T-cell (primary cell): ENCODE measurements at regions not wholly inside any gene's neighbourhood (a gene's known extent, or its start where the extent isn't known, plus 50 kb on each side); places are given as distances from the start of the nearest gene placed in this dataset.

Experiments used
- ATAC-seq, 4 experiments: fragments of 200-7000 bp in 3 of 4; fragments of 150-1000 bp in 1 of 4; cut with Tn5 transposase; replicated peaks in 1 of 4; 1 replicate in 3 of 4; 2 replicates in 1 of 4; pipeline ENCODE4 v1.10.0; 2021; ENCODE audit warnings: moderate library complexity in 3 of 4, mild to moderate bottlenecking in 2 of 4, moderate number of reproducible peaks in 1 of 4
- CTCF ChIA-PET, 2 donors: fragments of 300-600 bp; sonication (Branson Sonifier 250); formaldehyde crosslinking; loops; one replicate each; lab custom pipeline; 2022; ENCODE audit warnings: antibody characterized with exemption in 2 of 2; lab: Charles Lee
- POLR2A ChIA-PET, 2 donors: fragments of 300-600 bp; sonication (Branson Sonifier 250); formaldehyde crosslinking; loops; one replicate each; lab custom pipeline; 2022; ENCODE audit warnings: antibody characterized with exemption in 2 of 2; lab: Charles Lee
- DNase-seq, 35 experiments: peaks; one replicate each; pipeline versions ENCODE4 v3.0.0 to v3.0.0-alpha.2; 2013 to 2023
- H3K27ac ChIP-seq: one replicate; pipeline ENCODE4 v1.5.1; 2013; ENCODE audit warnings: low read length
- H3K27me3 ChIP-seq, 2 experiments: replicated peaks in 1 of 2; 1 replicate in 1 of 2; 2 replicates in 1 of 2; pipeline versions ENCODE4 v1.6.1 to v1.7.0; 2013; ENCODE audit warnings: low read length in 1 of 2, mixed read lengths in 1 of 2; ENCODE audit not compliant: control insufficient read depth in 2 of 2, insufficient read depth in 2 of 2; ENCODE audit errors: extremely low read depth in 1 of 2
- H3K36me3 ChIP-seq, 2 donors: 1 replicate in 1 of 2; 2 replicates in 1 of 2; pipeline versions ENCODE4 v1.6.1 to v1.7.0; 2013; ENCODE audit warnings: low read length in 1 of 2; ENCODE audit not compliant: control insufficient read depth in 2 of 2, insufficient read depth in 1 of 2; ENCODE audit errors: extremely low read depth in 1 of 2
- H3K4me1 ChIP-seq, 2 experiments: 1 replicate in 1 of 2; 2 replicates in 1 of 2; pipeline versions ENCODE4 v1.6.1 to v1.7.0; 2013; ENCODE audit warnings: low read length in 2 of 2, mixed read lengths in 1 of 2; ENCODE audit not compliant: insufficient read depth in 2 of 2, control insufficient read depth in 1 of 2; ENCODE audit errors: extremely low read depth in 1 of 2
- H3K4me3 ChIP-seq, 2 donors: 1 replicate in 1 of 2; 2 replicates in 1 of 2; pipeline versions ENCODE4 v1.5.1 to v1.7.0; 2013; ENCODE audit warnings: mild to moderate bottlenecking in 2 of 2, low read length in 1 of 2, moderate library complexity in 1 of 2; ENCODE audit not compliant: control insufficient read depth in 1 of 2; ENCODE audit errors: extremely low read depth in 1 of 2
- H3K9me3 ChIP-seq: 2 replicates; pipeline ENCODE4 v1.7.0; 2013
- H3K27ac Mint-ChIP-seq, 2 donors: one replicate each; pipeline ENCODE4 v1.8.0; 2020 to 2021; ENCODE audit warnings: mild to moderate bottlenecking in 2 of 2, mixed read lengths in 2 of 2
- H3K27me3 Mint-ChIP-seq, 2 donors: one replicate each; pipeline ENCODE4 v1.8.0; 2021 to 2022; ENCODE audit warnings: mixed read lengths in 2 of 2
- H3K36me3 Mint-ChIP-seq: one replicate; pipeline ENCODE4 v1.8.0; 2021; ENCODE audit warnings: mixed read lengths
- H3K4me1 Mint-ChIP-seq, 3 donors: one replicate each; pipeline ENCODE4 v1.8.0; 2020 to 2022; ENCODE audit warnings: mixed read lengths in 3 of 3, mild to moderate bottlenecking in 1 of 3
- H3K4me3 Mint-ChIP-seq, 3 donors: one replicate each; pipeline ENCODE4 v1.8.0; 2020 to 2022; ENCODE audit warnings: mild to moderate bottlenecking in 3 of 3, mixed read lengths in 3 of 3, moderate library complexity in 3 of 3
- H3K9me3 Mint-ChIP-seq, 3 donors: one replicate each; pipeline ENCODE4 v1.8.0; 2020 to 2022; ENCODE audit warnings: mixed read lengths in 3 of 3
- WGBS: methylation state at CpG from one replicate; pipeline ENCODE4 v1.1.5; 2013; ENCODE audit warnings: missing lambda C conversion rate; ENCODE audit not compliant: insufficient coverage; 5-methylcytosine and 5-hydroxymethylcytosine counted together

DNA sequence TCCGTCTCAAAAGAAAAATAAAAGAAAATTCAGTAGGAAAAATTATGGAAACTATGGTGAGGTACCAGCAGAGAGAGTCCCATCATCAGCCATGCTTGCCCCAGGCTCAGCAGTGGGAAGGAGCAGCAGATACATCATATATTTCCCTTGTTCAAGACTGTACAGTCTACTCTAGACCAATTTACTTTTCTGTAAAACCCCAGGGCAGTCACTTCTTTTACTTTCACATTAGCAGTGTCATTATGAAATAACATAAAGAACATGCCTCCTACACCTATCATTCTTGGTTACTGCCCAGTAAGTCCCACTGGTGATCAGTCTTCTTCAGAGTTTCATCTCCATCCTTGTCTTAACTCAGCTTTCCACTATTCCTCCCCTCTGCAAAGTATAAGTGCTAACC lies 1145.0 kb downstream of the MAT2B start:
- no peaks in the 10 kb centered on the region for H3K4me1 Mint-ChIP-seq
- no peak for ATAC-seq
- Histone ChIP-seq H3K36me3 (no peaks in the 10 kb centered on the region), H3K4me1 (no peaks in the 10 kb centered on the region), H3K27ac (no peak overlapping the region), H3K4me3 (no peak overlapping the region), H3K27me3 (no peaks in the 10 kb centered on the region), H3K9me3 (no peaks in the 10 kb centered on the region)
- H3K36me3 Mint-ChIP-seq = no peaks in the 10 kb centered on the region
- no peaks in the 10 kb centered on the region for H3K27me3 Mint-ChIP-seq
- ChIA-PET CTCF (no interaction called here), POLR2A (no interaction called here)
- H3K27ac Mint-ChIP-seq = no peak overlapping the region
- peaks cover 4 to 17% (median 8%) of the 10 kb centered on the region in 3 donors for H3K9me3 Mint-ChIP-seq
- no peak overlapping the region for H3K4me3 Mint-ChIP-seq
- no CpG with 5 or more reads among the region's 1 CpG for WGBS
- DNase-seq = no peak

DNA sequence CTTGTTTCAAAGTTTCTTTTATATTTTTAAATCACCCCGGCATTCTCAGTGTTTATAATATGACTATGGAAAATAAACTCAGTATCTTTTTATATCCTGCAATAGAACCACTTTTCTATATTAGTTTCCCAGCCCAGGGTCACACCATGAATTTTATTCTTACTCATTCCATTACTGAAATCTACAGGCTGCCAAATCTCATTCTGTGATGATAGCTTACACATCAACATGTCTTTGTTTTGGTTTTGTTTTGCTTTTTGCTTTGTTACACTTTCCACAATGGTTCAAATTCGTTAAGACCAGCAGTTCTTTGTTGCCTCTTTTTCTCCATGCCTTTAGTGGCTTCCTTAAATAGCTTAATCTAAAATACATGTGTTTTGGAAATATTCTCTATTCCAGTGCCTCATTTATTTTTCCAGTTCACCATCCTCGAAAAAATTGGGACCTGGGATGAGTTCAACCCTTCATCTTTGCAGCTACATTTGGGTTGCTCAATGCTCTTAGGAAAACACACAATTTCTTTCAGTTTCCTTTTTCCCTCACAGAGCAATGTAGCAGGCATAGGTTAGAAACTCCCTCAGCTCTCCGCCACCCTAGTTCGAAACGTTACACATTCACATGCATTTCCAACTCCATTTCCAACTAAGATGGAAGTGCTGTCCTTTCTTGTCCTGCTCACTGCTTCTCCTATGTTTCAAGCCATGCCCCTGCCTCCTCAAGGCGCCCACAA lies 1146.3 kb downstream of the MAT2B start:
- H3K4me3 ChIP-seq = no peak overlapping the region
- Mint-ChIP-seq H3K4me1 (no peaks in the 10 kb centered on the region), H3K27ac (no peak overlapping the region), H3K36me3 (no peaks in the 10 kb centered on the region), H3K4me3 (no peak overlapping the region), H3K9me3 (peaks cover 4 to 17% (median 8%) of the 10 kb centered on the region in 3 donors), H3K27me3 (no peaks in the 10 kb centered on the region)
- H3K27me3 ChIP-seq = no peaks in the 10 kb centered on the region
- no peak for ATAC-seq
- no peaks in the 10 kb centered on the region for H3K36me3 ChIP-seq
- no peaks in the 10 kb centered on the region for H3K9me3 ChIP-seq
- DNase-seq = no peak
- no peaks in the 10 kb centered on the region for H3K4me1 ChIP-seq
- no peak overlapping the region for H3K27ac ChIP-seq
- POLR2A ChIA-PET = no interaction called here
- CTCF ChIA-PET = interaction anchor here in 1 of 2 donors (0.6 kb wide), 1 partner anchor 100 kb away, joined by 3 read pairs; no protein-coding TSS in a partner anchor
- 78% methylated on average over 4 of the region's 7 CpGs for WGBS

DNA sequence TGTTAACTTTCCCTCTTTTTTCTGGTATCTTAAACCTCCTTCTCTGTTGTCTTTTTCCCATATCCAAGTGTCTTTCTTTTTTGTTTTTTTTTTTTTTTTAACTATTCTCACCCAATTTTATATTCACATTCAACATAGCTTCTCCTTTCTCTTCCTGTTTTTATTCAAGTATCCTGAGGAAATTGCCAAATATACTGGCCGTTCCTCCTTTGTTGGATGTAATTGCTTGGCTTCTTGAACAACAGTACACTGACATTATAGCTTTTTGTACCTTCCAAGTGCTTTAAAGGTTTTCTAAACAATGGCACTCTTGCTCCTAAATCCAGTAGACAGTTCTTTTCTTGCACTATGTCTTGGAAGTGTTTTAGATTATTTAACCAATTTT lies 1146.8 kb downstream of the MAT2B start:
- no CpG with 5 or more reads among the region's 1 CpG for WGBS
- Histone ChIP-seq H3K36me3 (no peaks in the 10 kb centered on the region), H3K27me3 (no peaks in the 10 kb centered on the region), H3K4me1 (no peaks in the 10 kb centered on the region), H3K27ac (no peak overlapping the region), H3K9me3 (no peaks in the 10 kb centered on the region), H3K4me3 (no peak overlapping the region)
- CTCF ChIA-PET = interaction anchor here in 1 of 2 donors (0.6 kb wide), 1 partner anchor 100 kb away, joined by 3 read pairs; no protein-coding TSS in a partner anchor
- Mint-ChIP-seq H3K36me3 (no peaks in the 10 kb centered on the region), H3K4me1 (no peaks in the 10 kb centered on the region), H3K9me3 (peaks cover 4 to 17% (median 8%) of the 10 kb centered on the region in 3 donors), H3K4me3 (no peak overlapping the region), H3K27me3 (no peaks in the 10 kb centered on the region), H3K27ac (no peak overlapping the region)
- ATAC-seq (no peak), DNase-seq (no peak)
- POLR2A ChIA-PET = no interaction called here

DNA sequence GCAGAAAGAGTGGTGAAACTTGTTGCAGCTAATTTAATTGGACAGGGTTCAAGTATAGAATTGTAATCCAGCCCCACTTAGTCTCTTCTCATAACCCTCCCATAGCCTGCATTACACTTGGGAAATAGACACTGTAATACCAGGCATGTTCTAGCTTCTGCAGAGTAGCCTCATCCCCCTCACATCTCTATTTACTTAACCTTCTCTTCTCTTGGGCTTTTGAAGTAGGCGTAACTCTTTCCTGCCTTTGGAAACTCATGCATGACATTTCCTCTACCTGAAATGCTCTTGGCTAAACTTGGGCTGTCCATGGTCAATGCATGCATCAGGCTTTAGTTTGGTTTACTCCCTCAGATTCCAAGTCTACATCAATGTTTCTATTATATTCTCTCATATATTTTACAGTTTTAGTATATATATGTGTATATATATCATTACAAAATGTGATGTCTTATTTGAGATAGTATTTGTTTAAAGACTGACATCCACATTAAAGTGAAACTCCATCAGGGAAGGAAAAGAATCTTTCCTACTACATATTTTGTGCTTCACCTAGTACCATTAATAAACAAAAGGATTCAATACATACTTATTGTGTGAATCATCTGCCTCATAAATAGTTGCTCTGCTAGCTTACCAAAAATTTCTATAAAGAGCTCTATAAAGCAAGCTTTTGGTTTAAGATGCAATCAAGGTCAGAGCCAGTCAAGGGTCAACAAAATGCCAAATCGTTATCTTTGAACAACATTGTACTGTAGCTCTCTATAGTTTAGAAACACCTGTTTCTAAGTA lies 1158.0 kb downstream of the MAT2B start:
- ATAC-seq = no peak
- 70% methylated on average over 1 of the region's 2 CpGs for WGBS
- Histone ChIP-seq H3K9me3 (no peaks in the 10 kb centered on the region), H3K4me1 (no peaks in the 10 kb centered on the region), H3K27ac (no peak overlapping the region), H3K27me3 (no peaks in the 10 kb centered on the region), H3K4me3 (no peak overlapping the region), H3K36me3 (no peaks in the 10 kb centered on the region)
- no peaks in the 10 kb centered on the region for H3K36me3 Mint-ChIP-seq
- ChIA-PET POLR2A (no interaction called here), CTCF (no interaction called here)
- no peak overlapping the region for H3K4me3 Mint-ChIP-seq
- H3K4me1 Mint-ChIP-seq = no peaks in the 10 kb centered on the region
- no peak overlapping the region for H3K27ac Mint-ChIP-seq
- DNase-seq = no peak
- H3K9me3 Mint-ChIP-seq = peaks cover 0 to 12% (median 5%) of the 10 kb centered on the region in 3 donors
- H3K27me3 Mint-ChIP-seq = no peaks in the 10 kb centered on the region

DNA sequence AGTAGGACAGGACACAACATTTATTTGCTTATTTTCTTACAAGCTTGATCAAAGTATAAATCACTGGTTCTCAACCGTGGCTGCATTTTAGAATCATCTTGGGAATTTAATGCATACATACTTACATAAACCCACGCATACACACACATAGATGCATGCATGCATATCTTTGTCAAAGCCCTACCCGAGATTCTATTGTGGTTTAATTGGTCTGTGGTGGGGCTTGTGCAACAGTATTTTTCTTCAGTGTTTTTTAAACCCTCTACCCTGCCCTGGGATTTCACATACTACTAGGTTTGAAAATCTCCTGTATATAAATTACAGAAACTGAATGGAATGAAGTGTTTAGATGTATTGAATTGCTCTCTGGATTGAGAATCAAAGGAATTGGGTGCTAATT lies 1166.2 kb downstream of the MAT2B start:
- Histone ChIP-seq H3K27ac (no peak overlapping the region), H3K4me1 (no peaks in the 10 kb centered on the region), H3K27me3 (no peaks in the 10 kb centered on the region), H3K36me3 (no peaks in the 10 kb centered on the region), H3K9me3 (no peaks in the 10 kb centered on the region), H3K4me3 (no peak overlapping the region)
- CTCF ChIA-PET = no interaction called here
- POLR2A ChIA-PET = no interaction called here
- ATAC-seq (no peak), DNase-seq (no peak)
- Mint-ChIP-seq H3K9me3 (peaks cover 0 to 3% (median 0%) of the 10 kb centered on the region in 3 donors), H3K27ac (no peak overlapping the region), H3K27me3 (no peaks in the 10 kb centered on the region), H3K4me3 (no peak overlapping the region), H3K4me1 (no peaks in the 10 kb centered on the region), H3K36me3 (no peaks in the 10 kb centered on the region)
- 67% methylated on average over 1 of the region's 3 CpGs for WGBS

DNA sequence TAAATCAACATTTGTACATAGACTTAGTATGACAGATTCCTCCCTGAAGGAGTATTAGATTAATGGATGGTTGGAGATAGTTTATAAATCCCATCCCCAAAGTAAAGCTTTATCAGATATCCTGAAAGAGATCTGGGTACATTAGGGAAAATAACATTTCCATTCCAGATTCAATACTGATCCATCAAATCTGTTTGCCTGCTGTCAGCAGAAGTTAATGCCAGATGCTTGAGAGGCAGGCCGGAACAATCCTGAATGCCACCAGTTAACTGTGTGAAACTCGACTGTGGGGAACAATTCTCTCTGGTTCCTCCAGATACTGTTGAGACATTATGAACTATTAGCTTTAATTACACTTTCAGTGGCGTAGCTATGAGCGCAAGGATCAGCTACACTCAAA lies 1166.8 kb downstream of the MAT2B start:
- DNase-seq = no peak
- Histone ChIP-seq H3K4me3 (no peak overlapping the region), H3K27ac (no peak overlapping the region), H3K36me3 (no peaks in the 10 kb centered on the region), H3K4me1 (no peaks in the 10 kb centered on the region), H3K9me3 (no peaks in the 10 kb centered on the region), H3K27me3 (no peaks in the 10 kb centered on the region)
- Mint-ChIP-seq H3K4me3 (no peak overlapping the region), H3K36me3 (no peaks in the 10 kb centered on the region), H3K27me3 (no peaks in the 10 kb centered on the region), H3K4me1 (no peaks in the 10 kb centered on the region), H3K27ac (no peak overlapping the region), H3K9me3 (peaks cover 0 to 3% (median 0%) of the 10 kb centered on the region in 3 donors)
- 64% methylated on average over 2 of the region's 4 CpGs for WGBS
- ATAC-seq = no peak
- ChIA-PET CTCF (no interaction called here), POLR2A (no interaction called here)
